Transverse colon (tissue), 4 donors: ENCODE measurements at regions not wholly inside any gene's neighbourhood (a gene's known extent, or its start where the extent isn't known, plus 50 kb on each side); places are given as distances from the start of the nearest gene placed in this dataset.

Experiments used
- DNase-seq: peaks from one replicate; pipeline ENCODE4 v3.0.0-alpha.2; 2019
- H3K27ac ChIP-seq, 4 donors: fragments of 200-600 bp; sonication (generic); 2 replicates each; pipeline ENCODE4 v1.5.1; 2016 to 2018; ENCODE audit warnings: inconsistent platforms in 4 of 4
- H3K27me3 ChIP-seq: fragments of 200-600 bp; sonication (generic); 2 replicates; pipeline ENCODE4 v1.5.1; 2017; ENCODE audit warnings: inconsistent platforms
- H3K36me3 ChIP-seq, 4 donors: fragments of 200-600 bp; sonication (generic); 2 replicates each; pipeline ENCODE4 v1.5.1; 2017 to 2019; ENCODE audit warnings: inconsistent platforms in 4 of 4
- H3K4me1 ChIP-seq, 4 donors: fragments of 200-600 bp; sonication (generic); 2 replicates each; pipeline ENCODE4 v1.5.1; 2017 to 2020; ENCODE audit warnings: inconsistent platforms in 4 of 4
- H3K4me3 ChIP-seq, 4 donors: fragments of 200-600 bp; sonication (generic); 1 replicate in 1 of 4; 2 replicates in 3 of 4; pipeline versions ENCODE4 v1.5.1 to v1.6.1; 2017 to 2019; ENCODE audit warnings: inconsistent platforms in 4 of 4
- H3K9me3 ChIP-seq, 2 donors: fragments of 200-600 bp; sonication (generic); 2 replicates each; pipeline ENCODE4 v1.5.1; 2017 to 2019; ENCODE audit warnings: inconsistent platforms in 2 of 2
- EP300 ChIP-seq: sonication (generic); formaldehyde crosslinking; IDR thresholded peaks from one replicate; pipeline ENCODE4 v1.6.1; 2017; ENCODE audit warnings: antibody characterized with exemption, low read depth
- POLR2A ChIP-seq: fragments of 450-650 bp; IDR thresholded peaks from one replicate; pipeline ENCODE4 v1.6.1; 2016; ENCODE audit warnings: antibody characterized with exemption, mild to moderate bottlenecking, moderate library complexity
- POLR2AphosphoS5 ChIP-seq, 3 donors: sonication (generic); formaldehyde crosslinking; IDR thresholded peaks; one replicate each; pipeline ENCODE4 v1.6.1; 2016; ENCODE audit warnings: antibody characterized with exemption in 3 of 3
- WGBS, 2 donors: methylation state at CpG; one replicate each; pipeline ENCODE4 v1.1.5; 2018; ENCODE audit warnings: low coverage in 1 of 2; 5-methylcytosine and 5-hydroxymethylcytosine counted together
- in situ Hi-C, 4 donors: fragments of 200-750 bp; cut with MboI; loops; one replicate each; pipeline versions ENCODE4 v1.15.0 to v1.15.1; 2017; ENCODE audit warnings: low sequenced_read_pairs in 3 of 4, low pct_ligation_motif_present in 1 of 4, low pct_unique_long_range_greater_than_20kb in 1 of 4
- intact Hi-C: fragments of 100-400 bp; cut with DNase I; formaldehyde crosslinking; loops from one replicate; pipeline ENCODE4 v1.15.1; 2023; ENCODE audit warnings: low total_unique reads
- TF ChIP-seq, protein P1 (sequence below), 5 experiments: fragments of 200-600 bp in 3 of 5; fragments of 450-650 bp in 2 of 5; sonication (generic) in 3 of 5; IDR thresholded peaks; 1 replicate in 2 of 5; 2 replicates in 3 of 5; pipeline ENCODE4 v1.5.1; 2016 to 2017; ENCODE audit warnings: antibody characterized with exemption in 5 of 5, inconsistent platforms in 3 of 5, mild to moderate bottlenecking in 2 of 5, moderate library complexity in 1 of 5

DNA sequence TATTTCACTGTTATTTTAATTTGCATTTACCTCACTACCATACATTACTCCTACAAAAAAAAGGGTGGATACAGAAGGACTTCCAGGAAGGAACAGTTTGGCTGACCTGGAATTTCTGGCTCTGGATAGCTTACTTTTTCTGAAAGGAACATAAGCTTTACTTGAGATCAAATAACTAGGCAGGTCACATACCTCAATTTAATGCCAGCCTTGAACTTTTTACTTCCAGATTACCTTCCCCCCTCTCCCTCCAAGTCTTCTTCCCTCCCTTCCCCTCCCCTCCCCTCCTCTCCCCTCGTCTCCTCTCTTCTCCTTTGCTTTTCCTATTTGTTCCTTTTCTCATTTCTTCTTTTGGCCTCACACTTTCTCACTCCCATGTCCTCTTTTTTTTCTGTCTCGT, 659.2 kb upstream of the AADAT start:
- Histone ChIP-seq H3K4me3 (no peak overlapping the region), H3K9me3 (no peaks in the 10 kb centered on the region), H3K27ac (no peak overlapping the region), H3K27me3 (no peaks in the 10 kb centered on the region), H3K4me1 (no peaks in the 10 kb centered on the region), H3K36me3 (no peaks in the 10 kb centered on the region)
- intact Hi-C loops (no loop called here), in situ Hi-C loops (no loop called here)
- TF ChIP-seq EP300 (no peak), POLR2AphosphoS5 (IDR thresholded peaks at IDR 0.05) (no peak), POLR2A (no peak)
- TF ChIP-seq, protein P1, sequence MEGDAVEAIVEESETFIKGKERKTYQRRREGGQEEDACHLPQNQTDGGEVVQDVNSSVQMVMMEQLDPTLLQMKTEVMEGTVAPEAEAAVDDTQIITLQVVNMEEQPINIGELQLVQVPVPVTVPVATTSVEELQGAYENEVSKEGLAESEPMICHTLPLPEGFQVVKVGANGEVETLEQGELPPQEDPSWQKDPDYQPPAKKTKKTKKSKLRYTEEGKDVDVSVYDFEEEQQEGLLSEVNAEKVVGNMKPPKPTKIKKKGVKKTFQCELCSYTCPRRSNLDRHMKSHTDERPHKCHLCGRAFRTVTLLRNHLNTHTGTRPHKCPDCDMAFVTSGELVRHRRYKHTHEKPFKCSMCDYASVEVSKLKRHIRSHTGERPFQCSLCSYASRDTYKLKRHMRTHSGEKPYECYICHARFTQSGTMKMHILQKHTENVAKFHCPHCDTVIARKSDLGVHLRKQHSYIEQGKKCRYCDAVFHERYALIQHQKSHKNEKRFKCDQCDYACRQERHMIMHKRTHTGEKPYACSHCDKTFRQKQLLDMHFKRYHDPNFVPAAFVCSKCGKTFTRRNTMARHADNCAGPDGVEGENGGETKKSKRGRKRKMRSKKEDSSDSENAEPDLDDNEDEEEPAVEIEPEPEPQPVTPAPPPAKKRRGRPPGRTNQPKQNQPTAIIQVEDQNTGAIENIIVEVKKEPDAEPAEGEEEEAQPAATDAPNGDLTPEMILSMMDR (IDR thresholded peaks at IDR 0.05): no peak
- DNase-seq: no peak
- WGBS, 2 donors: 44 to 46% methylated on average over 2 of the region's 2 CpGs

DNA sequence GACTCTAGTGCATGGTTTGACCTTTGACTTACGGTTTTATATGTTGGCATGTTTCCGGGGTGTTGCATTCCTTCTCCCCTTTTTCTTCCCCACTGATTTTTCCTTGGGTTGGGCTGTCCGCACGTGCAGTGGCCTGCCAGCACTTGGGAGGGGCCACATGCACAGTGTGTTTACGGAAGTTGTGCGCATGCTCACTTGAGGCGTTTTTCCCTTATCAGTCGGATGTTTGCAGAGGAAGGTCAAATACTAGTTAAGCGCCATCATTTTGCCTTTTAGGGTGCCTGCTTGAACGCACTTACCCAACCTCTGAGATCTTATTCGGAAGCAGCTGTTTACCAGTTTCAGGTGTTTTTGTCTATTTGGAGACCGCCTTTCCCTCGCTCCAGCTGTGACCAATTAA, 653.9 kb upstream of the AADAT start:
- TF ChIP-seq EP300: no peak
- in situ Hi-C loops: no loop called here

DNA sequence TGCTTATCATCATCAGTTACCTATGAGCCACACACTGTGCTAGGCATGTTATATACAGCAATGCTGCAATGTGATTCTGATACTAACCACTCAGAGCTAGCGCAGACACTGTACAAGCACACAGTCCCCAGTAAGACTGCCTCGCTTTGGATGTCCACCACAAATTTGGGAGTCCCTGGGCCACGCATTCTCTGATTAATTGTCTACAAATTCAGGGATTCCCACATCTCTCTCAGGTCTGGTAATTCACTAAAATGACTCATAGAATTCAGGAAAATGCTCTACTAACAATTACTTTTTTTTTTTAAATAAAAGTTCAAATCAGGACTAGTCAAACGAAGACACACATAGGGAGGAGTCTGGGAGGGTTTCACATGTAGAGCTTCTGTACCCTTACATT, 652.1 kb upstream of the AADAT start:
- H3K27me3 ChIP-seq: no peaks in the 10 kb centered on the region
- intact Hi-C loops: no loop called here

More for the DNA sequence above, 653.9 kb upstream of the AADAT start:
- Histone ChIP-seq H3K27me3 (no peaks in the 10 kb centered on the region), H3K36me3 (no peaks in the 10 kb centered on the region), H3K4me1 (no peaks in the 10 kb centered on the region), H3K4me3 (no peak overlapping the region), H3K27ac (no peak overlapping the region), H3K9me3 (no peaks in the 10 kb centered on the region)
- intact Hi-C loops: no loop called here
- DNase-seq: no peak
- 48 to 51% methylated on average over 8 to 13 of the region's 13 CpGs for WGBS, 2 donors

DNA sequence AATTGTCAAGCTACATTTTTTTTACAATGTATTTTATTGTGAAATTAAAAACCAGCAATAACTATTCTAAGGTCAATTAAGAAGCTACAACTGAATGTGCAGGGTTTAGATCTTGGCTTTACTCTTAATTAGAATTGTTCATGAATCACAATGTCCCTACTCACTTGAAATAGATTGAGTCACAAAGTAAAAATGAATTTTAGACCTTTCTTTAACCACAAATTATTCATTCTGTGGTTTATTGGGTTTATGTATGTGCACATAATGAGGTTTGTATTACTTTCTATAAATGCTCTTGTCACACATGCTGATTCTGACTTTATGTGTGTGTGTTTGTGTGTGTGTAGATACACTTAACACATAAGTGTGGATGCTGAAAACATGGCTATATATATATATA, 647.0 kb upstream of the AADAT start:
- intact Hi-C loops: no loop called here
- no peak overlapping the region for H3K4me3 ChIP-seq
- no peaks in the 10 kb centered on the region for H3K36me3 ChIP-seq
- H3K4me1 ChIP-seq: no peaks in the 10 kb centered on the region
- H3K27ac ChIP-seq: no peak overlapping the region
- in situ Hi-C loops: no loop called here
- H3K27me3 ChIP-seq: no peaks in the 10 kb centered on the region
- no peak for DNase-seq
- TF ChIP-seq, protein P1 (IDR thresholded peaks at IDR 0.05): no peak
- no peak for TF ChIP-seq EP300
- no peak for TF ChIP-seq POLR2AphosphoS5 (IDR thresholded peaks at IDR 0.05)
- H3K9me3 ChIP-seq: no peaks in the 10 kb centered on the region

More for the DNA sequence above, 652.1 kb upstream of the AADAT start:
- Histone ChIP-seq H3K9me3 (no peaks in the 10 kb centered on the region), H3K36me3 (no peaks in the 10 kb centered on the region), H3K27ac (no peak overlapping the region), H3K4me3 (no peak overlapping the region), H3K4me1 (no peaks in the 10 kb centered on the region)
- 60 to 87% methylated on average over 2 to 4 of the region's 4 CpGs for WGBS, 2 donors
- in situ Hi-C loops: no loop called here
- no peak for DNase-seq
- TF ChIP-seq POLR2A (no peak), EP300 (no peak), POLR2AphosphoS5 (IDR thresholded peaks at IDR 0.05) (no peak)
- TF ChIP-seq, protein P1 (IDR thresholded peaks at IDR 0.05): no peak

DNA sequence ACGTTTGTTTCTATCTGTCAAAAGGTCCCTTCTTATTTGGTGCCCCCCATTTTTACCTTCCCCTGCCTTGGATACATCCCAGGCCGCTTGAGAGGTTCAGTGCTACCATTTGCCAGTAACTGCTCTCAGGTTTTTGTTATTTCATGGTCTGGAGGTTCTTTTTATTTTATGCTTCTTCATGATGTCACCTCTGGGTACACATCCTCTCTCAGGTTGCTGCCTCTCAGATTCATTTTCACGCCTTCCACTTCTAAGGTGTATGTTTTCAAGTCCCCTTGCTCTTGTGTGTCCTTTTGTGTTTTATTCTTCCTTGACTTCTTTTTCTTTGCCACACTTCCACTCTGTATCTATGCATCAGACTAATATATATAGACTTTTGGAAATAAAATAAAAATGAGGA, 640.1 kb upstream of the AADAT start:
- 57 to 72% methylated on average over 3 of the region's 3 CpGs for WGBS, 2 donors
- intact Hi-C loops: no loop called here

More for the DNA sequence above, 640.1 kb upstream of the AADAT start:
- Histone ChIP-seq H3K9me3 (no peaks in the 10 kb centered on the region), H3K27me3 (no peaks in the 10 kb centered on the region), H3K27ac (no peak overlapping the region), H3K4me1 (no peaks in the 10 kb centered on the region), H3K36me3 (no peaks in the 10 kb centered on the region), H3K4me3 (no peak overlapping the region)
- DNase-seq: no peak
- TF ChIP-seq POLR2AphosphoS5 (IDR thresholded peaks at IDR 0.05) (no peak), EP300 (no peak), POLR2A (no peak)
- TF ChIP-seq, protein P1 (IDR thresholded peaks at IDR 0.05): no peak
- in situ Hi-C loops: no loop called here
